HCT116 (cell line): ENCODE measurements at regions not wholly inside any gene's neighbourhood (a gene's known extent, or its start where the extent isn't known, plus 50 kb on each side); places are given as distances from the start of the nearest gene placed in this dataset.

ENCODE experiments used
- ATAC-seq: fragments of 200-7000 bp; cut with Tn5 transposase; 2 replicates; pipeline ENCODE4 v1.9.1; 2020; ENCODE audit warnings: mild to moderate bottlenecking, moderate library complexity
- BruUV-seq: library from RNA; stranded (reverse); fragments of 400-500 nt; replicated peaks from 2 replicates; lab custom pipeline; 2021; lab: Mats Ljungman, UMichigan
- CTCF ChIA-PET: fragments of 300-600 bp; sonication (Branson Sonifier 250); formaldehyde crosslinking; loops from one replicate; lab custom pipeline; 2021; ENCODE audit warnings: antibody characterized with exemption; lab: Charles Lee
- POLR2A ChIA-PET: fragments of 300-600, 350-600 bp; sonication (Branson Sonifier 250); formaldehyde crosslinking; loops from one replicate; lab custom pipeline; 2021; ENCODE audit warnings: antibody characterized with exemption; lab: Charles Lee
- RAD21 ChIA-PET, 2 experiments: fragments of 300-600 bp; sonication (Branson Sonifier 250); formaldehyde crosslinking; loops; one replicate each; lab custom pipeline; 2023; ENCODE audit warnings: low total read pairs in 2 of 2; ENCODE audit not compliant: uncharacterized antibody in 2 of 2, unreplicated experiment in 2 of 2, low non-redundant PET in 1 of 2; lab: Charles Lee
- DNase-seq: peaks from one replicate; pipeline ENCODE4 v3.0.0-alpha.2; 2010; ENCODE audit warnings: low read depth, low spot score
- H2AFZ ChIP-seq: fragments of 200-600 bp; shearing (Covaris generic), sonication (generic); 2 replicates; pipeline ENCODE4 v1.6.1; 2017; ENCODE audit warnings: low read depth, mixed run types, mixed read lengths, antibody characterized with exemption, low read length; ENCODE audit not compliant: poor library complexity, severe bottlenecking
- H3K27ac ChIP-seq: 2 replicates; pipeline ENCODE4 v1.5.1; 2012; ENCODE audit warnings: low read depth, low read length
- H3K27me3 ChIP-seq: fragments of 200-600 bp; sonication (generic); 2 replicates; pipeline ENCODE4 v1.6.1; 2016; ENCODE audit warnings: mixed run types, low read length, mixed read lengths; ENCODE audit not compliant: insufficient read depth
- H3K36me3 ChIP-seq, 2 experiments: fragments of 200-500 bp in 1 of 2; fragments of 200-600 bp in 1 of 2; sonication (Bioruptor generic) in 1 of 2; sonication (generic) in 1 of 2; 2 replicates each; pipeline versions ENCODE4 v1.5.1 to v1.6.1; 2014 to 2016; ENCODE audit warnings: low read length in 2 of 2, inconsistent platforms in 1 of 2, mixed read lengths in 1 of 2, mixed run types in 1 of 2; ENCODE audit not compliant: insufficient read depth in 2 of 2, control insufficient read depth in 1 of 2
- H3K4me1 ChIP-seq, 2 experiments: fragments of 200-600 bp in 1 of 2; sonication (generic) in 1 of 2; 2 replicates each; pipeline versions ENCODE4 v1.5.1 to v1.6.1; 2012 to 2017; ENCODE audit warnings: low read length in 2 of 2, inconsistent platforms in 1 of 2, mild to moderate bottlenecking in 1 of 2, mixed read lengths in 1 of 2, mixed run types in 1 of 2, moderate library complexity in 1 of 2; ENCODE audit not compliant: insufficient read depth in 2 of 2, control insufficient read depth in 1 of 2
- H3K4me2 ChIP-seq: fragments of 200-600 bp; sonication (generic); 2 replicates; pipeline ENCODE4 v1.6.1; 2017; ENCODE audit warnings: mixed run types, low read length, mixed read lengths
- H3K4me3 ChIP-seq, 2 experiments: fragments of 200-600 bp in 1 of 2; sonication (generic) in 1 of 2; replicated peaks in 1 of 2; 2 replicates each; pipeline ENCODE4 v1.5.1; 2011 to 2016; ENCODE audit warnings: low read length in 2 of 2, control low read depth in 1 of 2, low read depth in 1 of 2, mild to moderate bottlenecking in 1 of 2, mixed read lengths in 1 of 2, mixed run types in 1 of 2
- H3K79me2 ChIP-seq: fragments of 200-600 bp; sonication (generic); 2 replicates; pipeline ENCODE4 v1.6.1; 2017; ENCODE audit warnings: mild to moderate bottlenecking, mixed run types, low read length, moderate library complexity, mixed read lengths; ENCODE audit not compliant: insufficient read depth
- H3K9ac ChIP-seq: fragments of 200-600 bp; sonication (generic); 2 replicates; pipeline ENCODE4 v1.6.1; 2016; ENCODE audit warnings: low read length, mixed read lengths
- H3K9me2 ChIP-seq: fragments of 200-600 bp; sonication (generic), shearing (Covaris generic); 2 replicates; pipeline ENCODE4 v1.6.1; 2017; ENCODE audit warnings: mixed run types, mild to moderate bottlenecking, moderate library complexity; ENCODE audit not compliant: insufficient read depth
- H3K9me3 ChIP-seq, 2 experiments: fragments of 200-500 bp in 1 of 2; fragments of 200-600 bp in 1 of 2; sonication (Bioruptor generic) in 1 of 2; sonication (generic) in 1 of 2; 2 replicates each; pipeline ENCODE4 v1.6.1; 2014 to 2017; ENCODE audit warnings: low read length in 2 of 2, mixed read lengths in 2 of 2, inconsistent platforms in 1 of 2, low read depth in 1 of 2, mild to moderate bottlenecking in 1 of 2, mixed run types in 1 of 2, moderate library complexity in 1 of 2; ENCODE audit not compliant: control insufficient read depth in 1 of 2, insufficient read depth in 1 of 2
- H4K20me1 ChIP-seq: fragments of 200-600 bp; sonication (generic), shearing (Covaris generic); 2 replicates; pipeline ENCODE4 v1.6.1; 2017; ENCODE audit warnings: mixed run types, mild to moderate bottlenecking, moderate library complexity; ENCODE audit not compliant: insufficient read depth
- CBX3 ChIP-seq: IDR thresholded peaks from 2 replicates; pipeline ENCODE4 v1.6.1; 2012; ENCODE audit warnings: low read depth
- EGR1 ChIP-seq: IDR thresholded peaks from 2 replicates; pipeline ENCODE4 v1.6.1; 2012; ENCODE audit warnings: low read depth
- EZH2phosphoT487 ChIP-seq: fragments of 200-600 bp; IDR thresholded peaks from 2 replicates; pipeline ENCODE4 v1.6.1; 2018; ENCODE audit warnings: antibody characterized with exemption, borderline replicate concordance
- JUND ChIP-seq: IDR thresholded peaks from 2 replicates; pipeline ENCODE4 v1.6.1; 2012
- RAD21 ChIP-seq: IDR thresholded peaks from 2 replicates; pipeline ENCODE4 v1.6.1; 2012; ENCODE audit warnings: low read depth, mild to moderate bottlenecking
- SIN3A ChIP-seq: IDR thresholded peaks from 2 replicates; pipeline ENCODE4 v1.6.1; 2012; ENCODE audit warnings: low read depth
- YY1 ChIP-seq: IDR thresholded peaks from 2 replicates; pipeline ENCODE4 v1.6.1; 2011; ENCODE audit warnings: low read length, low read depth, moderate library complexity, mild to moderate bottlenecking; ENCODE audit not compliant: insufficient replicate concordance; ENCODE audit errors: extremely low read depth
- ZFX ChIP-seq: fragments of 450-650 bp; IDR thresholded peaks from 2 replicates; pipeline ENCODE4 v1.6.1; 2017
- intact Hi-C: fragments of 100-400 bp; cut with micrococcal nuclease; formaldehyde crosslinking; loops from 2 replicates; pipeline ENCODE4 v1.10.0; 2022
- TF ChIP-seq, protein P1 (sequence below), 3 experiments: fragments of 200-600 bp in 1 of 3; sonication (generic) in 1 of 3; IDR thresholded peaks in 2 of 3; conservative IDR thresholded peaks in 1 of 3; 2 replicates each; pipeline ENCODE4 v1.5.1; 2012 to 2017; ENCODE audit warnings: low read depth in 2 of 3, low read length in 2 of 3, antibody characterized with exemption in 1 of 3, borderline replicate concordance in 1 of 3, control low read depth in 1 of 3, mild to moderate bottlenecking in 1 of 3, mixed read lengths in 1 of 3, mixed run types in 1 of 3, moderate library complexity in 1 of 3; ENCODE audit not compliant: insufficient read depth in 1 of 3
- TF ChIP-seq, protein P2 (sequence below): IDR thresholded peaks from 2 replicates; pipeline ENCODE4 v1.6.1; 2012

DNA sequence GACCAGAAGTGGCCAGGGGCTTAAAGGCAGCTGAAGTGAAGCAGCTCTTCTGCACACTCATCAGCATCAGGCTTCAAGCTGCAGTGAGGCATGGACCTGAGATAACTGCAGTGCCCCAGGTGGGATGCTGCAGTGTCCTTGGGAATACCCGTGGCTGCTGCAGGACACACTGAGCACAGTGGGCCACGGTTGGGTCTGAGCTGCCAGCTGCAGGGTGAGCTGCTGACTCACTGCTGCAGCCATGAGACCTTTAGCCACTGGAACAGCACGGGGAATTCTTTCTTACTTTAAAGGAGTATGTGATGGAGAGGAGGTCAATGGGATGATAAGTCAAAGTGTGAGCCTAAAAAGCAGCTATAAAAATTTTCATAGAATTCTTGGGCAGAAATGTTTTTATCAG is 102.1 kb downstream of the XCL2 start:
- CTCF ChIA-PET, result no interaction called here
- H2AFZ ChIP-seq, result no peak overlapping the region
- H3K27ac ChIP-seq, result no peak overlapping the region
- DNase-seq (no peak), ATAC-seq (no peak)
- H3K36me3 ChIP-seq, result no peaks in the 10 kb centered on the region
- POLR2A ChIA-PET, result no interaction called here
- H3K4me3 ChIP-seq, result no peak overlapping the region
- RAD21 ChIA-PET, result interaction anchor here in 1 of 2 experiments (1.4 kb wide), 1 partner anchor 162 kb away, joined by 4 read pairs; no protein-coding TSS in a partner anchor
- H3K4me1 ChIP-seq, result peaks cover 17 to 22% of the 10 kb centered on the region in 2 experiments; a peak in 3 of 4 replicates
- no peaks in the 10 kb centered on the region for H4K20me1 ChIP-seq
- H3K9ac ChIP-seq, result no peak overlapping the region
- no peaks in the 10 kb centered on the region for H3K9me2 ChIP-seq
- no peaks in the 10 kb centered on the region for H3K27me3 ChIP-seq
- H3K79me2 ChIP-seq, result no peaks in the 10 kb centered on the region
- TF ChIP-seq RAD21, result no peak
- no peak for TF ChIP-seq SIN3A
- intact Hi-C loops, result no loop called here
- BruUV-seq, result no TSS peak
- H3K9me3 ChIP-seq, result no peaks in the 10 kb centered on the region
- H3K4me2 ChIP-seq, result no peak overlapping the region

- DNase-seq (peak; percentile 80), ATAC-seq (peak; percentile 96)
- ChIA-PET CTCF (interaction anchor here (0.7 to 2.7 kb wide), 14 partner anchors 11 to 908 kb away, joined by 3 to 48 read pairs (median 5); no protein-coding TSS in a partner anchor), POLR2A (interaction anchor here (1.1 kb wide), 1 partner anchor 98 kb away, joined by 4 read pairs; no protein-coding TSS in a partner anchor), RAD21 (interaction anchor here (0.7 to 1.6 kb wide), 6 partner anchors 97 to 909 kb away, joined by 3 to 11 read pairs (median 6); no protein-coding TSS in a partner anchor)
- Histone ChIP-seq H3K9ac (peak overlapping the region; percentile 28), H3K9me2 (no peaks in the 10 kb centered on the region), H4K20me1 (no peaks in the 10 kb centered on the region), H3K27ac (no peak overlapping the region; the same call in 1 of the 2 replicates), H3K79me2 (no peaks in the 10 kb centered on the region), H3K4me2 (peak overlapping the region; percentile 81), H3K4me1 (peaks cover 17 to 22% of the 10 kb centered on the region in 2 experiments; a peak in 3 of 4 replicates), H3K36me3 (no peaks in the 10 kb centered on the region), H3K27me3 (no peaks in the 10 kb centered on the region), H2AFZ (peak overlapping the region; percentile 87), H3K4me3 (peak overlapping the region; percentile 13 to 50; a peak in 3 of 4 replicates), H3K9me3 (no peaks in the 10 kb centered on the region)
- BruUV-seq, result no TSS peak
- TF ChIP-seq CBX3, result 0 out of 2 replicates have a peak, but pooled peaks have one; percentile 50
- peak; percentile 51 for TF ChIP-seq YY1
- TF ChIP-seq EGR1, result peak; percentile 46; the same call in 1 of the 2 replicates
- TF ChIP-seq, protein P1, sequence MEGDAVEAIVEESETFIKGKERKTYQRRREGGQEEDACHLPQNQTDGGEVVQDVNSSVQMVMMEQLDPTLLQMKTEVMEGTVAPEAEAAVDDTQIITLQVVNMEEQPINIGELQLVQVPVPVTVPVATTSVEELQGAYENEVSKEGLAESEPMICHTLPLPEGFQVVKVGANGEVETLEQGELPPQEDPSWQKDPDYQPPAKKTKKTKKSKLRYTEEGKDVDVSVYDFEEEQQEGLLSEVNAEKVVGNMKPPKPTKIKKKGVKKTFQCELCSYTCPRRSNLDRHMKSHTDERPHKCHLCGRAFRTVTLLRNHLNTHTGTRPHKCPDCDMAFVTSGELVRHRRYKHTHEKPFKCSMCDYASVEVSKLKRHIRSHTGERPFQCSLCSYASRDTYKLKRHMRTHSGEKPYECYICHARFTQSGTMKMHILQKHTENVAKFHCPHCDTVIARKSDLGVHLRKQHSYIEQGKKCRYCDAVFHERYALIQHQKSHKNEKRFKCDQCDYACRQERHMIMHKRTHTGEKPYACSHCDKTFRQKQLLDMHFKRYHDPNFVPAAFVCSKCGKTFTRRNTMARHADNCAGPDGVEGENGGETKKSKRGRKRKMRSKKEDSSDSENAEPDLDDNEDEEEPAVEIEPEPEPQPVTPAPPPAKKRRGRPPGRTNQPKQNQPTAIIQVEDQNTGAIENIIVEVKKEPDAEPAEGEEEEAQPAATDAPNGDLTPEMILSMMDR (IDR thresholded peaks at IDR 0.05 in 2 of 3, conservative IDR thresholded peaks at IDR 0.05 in 1 of 3; ENCODE audit: borderline replicate concordance in 1 of 3, insufficient read depth in 1 of 3, low read depth in 2 of 3, low read length in 2 of 3), result peak; percentile 82 to 86 (median 86)
- TF ChIP-seq JUND, result no peak
- TF ChIP-seq EZH2phosphoT487, result no peak
- TF ChIP-seq, protein P2, sequence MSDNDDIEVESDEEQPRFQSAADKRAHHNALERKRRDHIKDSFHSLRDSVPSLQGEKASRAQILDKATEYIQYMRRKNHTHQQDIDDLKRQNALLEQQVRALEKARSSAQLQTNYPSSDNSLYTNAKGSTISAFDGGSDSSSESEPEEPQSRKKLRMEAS, result no peak
- no peak for TF ChIP-seq ZFX
- TF ChIP-seq RAD21, result peak; percentile 96
- intact Hi-C loops, result loop anchor here (1.0 to 2.0 kb wide), 4 partner anchors 97 to 909 kb away; no protein-coding TSS in a partner anchor
Measured at GRCh38 chr1:168439456-168440375, 104.1 kb downstream of the XCL2 start.
